ENCODE measurements at regions not wholly inside any gene's neighbourhood (a gene's known extent, or its start where the extent isn't known, plus 50 kb on each side); places are given as distances from the start of the nearest gene placed in this dataset.

DNA sequence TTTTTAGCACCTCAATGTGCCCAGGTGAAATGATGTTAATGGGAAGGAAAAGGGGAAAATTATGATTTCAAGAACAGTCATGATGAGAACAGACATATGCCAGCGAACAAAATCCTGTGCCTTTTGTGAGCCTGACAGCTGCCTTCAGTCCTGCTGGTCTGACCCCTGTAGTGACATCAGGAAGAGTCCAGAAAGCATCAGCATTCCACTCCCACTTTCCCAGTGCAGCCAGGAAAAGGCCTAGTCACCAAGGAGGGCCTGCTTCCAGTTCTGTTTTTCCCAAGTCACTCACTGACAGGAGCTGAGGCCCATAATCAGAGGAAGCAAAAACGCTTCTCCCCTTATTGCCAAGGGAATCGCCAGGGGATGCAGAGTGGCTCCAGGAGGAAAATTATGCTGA is 218.4 kb downstream of the ABHD5 start (continued):
- TF ChIP-seq, protein P1, sequence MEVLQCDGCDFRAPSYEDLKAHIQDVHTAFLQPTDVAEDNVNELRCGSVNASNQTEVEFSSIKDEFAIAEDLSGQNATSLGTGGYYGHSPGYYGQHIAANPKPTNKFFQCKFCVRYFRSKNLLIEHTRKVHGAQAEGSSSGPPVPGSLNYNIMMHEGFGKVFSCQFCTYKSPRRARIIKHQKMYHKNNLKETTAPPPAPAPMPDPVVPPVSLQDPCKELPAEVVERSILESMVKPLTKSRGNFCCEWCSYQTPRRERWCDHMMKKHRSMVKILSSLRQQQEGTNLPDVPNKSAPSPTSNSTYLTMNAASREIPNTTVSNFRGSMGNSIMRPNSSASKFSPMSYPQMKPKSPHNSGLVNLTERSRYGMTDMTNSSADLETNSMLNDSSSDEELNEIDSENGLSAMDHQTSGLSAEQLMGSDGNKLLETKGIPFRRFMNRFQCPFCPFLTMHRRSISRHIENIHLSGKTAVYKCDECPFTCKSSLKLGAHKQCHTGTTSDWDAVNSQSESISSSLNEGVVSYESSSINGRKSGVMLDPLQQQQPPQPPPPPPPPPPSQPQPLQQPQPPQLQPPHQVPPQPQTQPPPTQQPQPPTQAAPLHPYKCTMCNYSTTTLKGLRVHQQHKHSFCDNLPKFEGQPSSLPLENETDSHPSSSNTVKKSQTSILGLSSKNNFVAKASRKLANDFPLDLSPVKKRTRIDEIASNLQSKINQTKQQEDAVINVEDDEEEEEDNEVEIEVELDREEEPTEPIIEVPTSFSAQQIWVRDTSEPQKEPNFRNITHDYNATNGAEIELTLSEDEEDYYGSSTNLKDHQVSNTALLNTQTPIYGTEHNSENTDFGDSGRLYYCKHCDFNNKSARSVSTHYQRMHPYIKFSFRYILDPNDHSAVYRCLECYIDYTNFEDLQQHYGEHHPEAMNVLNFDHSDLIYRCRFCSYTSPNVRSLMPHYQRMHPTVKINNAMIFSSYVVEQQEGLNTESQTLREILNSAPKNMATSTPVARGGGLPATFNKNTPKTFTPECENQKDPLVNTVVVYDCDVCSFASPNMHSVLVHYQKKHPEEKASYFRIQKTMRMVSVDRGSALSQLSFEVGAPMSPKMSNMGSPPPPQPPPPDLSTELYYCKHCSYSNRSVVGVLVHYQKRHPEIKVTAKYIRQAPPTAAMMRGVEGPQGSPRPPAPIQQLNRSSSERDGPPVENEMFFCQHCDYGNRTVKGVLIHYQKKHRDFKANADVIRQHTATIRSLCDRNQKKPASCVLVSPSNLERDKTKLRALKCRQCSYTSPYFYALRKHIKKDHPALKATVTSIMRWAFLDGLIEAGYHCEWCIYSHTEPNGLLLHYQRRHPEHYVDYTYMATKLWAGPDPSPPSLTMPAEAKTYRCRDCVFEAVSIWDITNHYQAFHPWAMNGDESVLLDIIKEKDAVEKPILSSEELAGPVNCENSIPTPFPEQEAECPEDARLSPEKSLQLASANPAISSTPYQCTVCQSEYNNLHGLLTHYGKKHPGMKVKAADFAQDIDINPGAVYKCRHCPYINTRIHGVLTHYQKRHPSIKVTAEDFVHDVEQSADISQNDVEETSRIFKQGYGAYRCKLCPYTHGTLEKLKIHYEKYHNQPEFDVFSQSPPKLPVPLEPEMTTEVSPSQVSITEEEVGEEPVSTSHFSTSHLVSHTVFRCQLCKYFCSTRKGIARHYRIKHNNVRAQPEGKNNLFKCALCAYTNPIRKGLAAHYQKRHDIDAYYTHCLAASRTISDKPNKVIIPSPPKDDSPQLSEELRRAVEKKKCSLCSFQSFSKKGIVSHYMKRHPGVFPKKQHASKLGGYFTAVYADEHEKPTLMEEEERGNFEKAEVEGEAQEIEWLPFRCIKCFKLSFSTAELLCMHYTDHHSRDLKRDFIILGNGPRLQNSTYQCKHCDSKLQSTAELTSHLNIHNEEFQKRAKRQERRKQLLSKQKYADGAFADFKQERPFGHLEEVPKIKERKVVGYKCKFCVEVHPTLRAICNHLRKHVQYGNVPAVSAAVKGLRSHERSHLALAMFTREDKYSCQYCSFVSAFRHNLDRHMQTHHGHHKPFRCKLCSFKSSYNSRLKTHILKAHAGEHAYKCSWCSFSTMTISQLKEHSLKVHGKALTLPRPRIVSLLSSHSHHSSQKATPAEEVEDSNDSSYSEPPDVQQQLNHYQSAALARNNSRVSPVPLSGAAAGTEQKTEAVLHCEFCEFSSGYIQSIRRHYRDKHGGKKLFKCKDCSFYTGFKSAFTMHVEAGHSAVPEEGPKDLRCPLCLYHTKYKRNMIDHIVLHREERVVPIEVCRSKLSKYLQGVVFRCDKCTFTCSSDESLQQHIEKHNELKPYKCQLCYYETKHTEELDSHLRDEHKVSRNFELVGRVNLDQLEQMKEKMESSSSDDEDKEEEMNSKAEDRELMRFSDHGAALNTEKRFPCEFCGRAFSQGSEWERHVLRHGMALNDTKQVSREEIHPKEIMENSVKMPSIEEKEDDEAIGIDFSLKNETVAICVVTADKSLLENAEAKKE (CRISPR knock-in tag; IDR thresholded peaks at IDR 0.05) = no peak

DNA sequence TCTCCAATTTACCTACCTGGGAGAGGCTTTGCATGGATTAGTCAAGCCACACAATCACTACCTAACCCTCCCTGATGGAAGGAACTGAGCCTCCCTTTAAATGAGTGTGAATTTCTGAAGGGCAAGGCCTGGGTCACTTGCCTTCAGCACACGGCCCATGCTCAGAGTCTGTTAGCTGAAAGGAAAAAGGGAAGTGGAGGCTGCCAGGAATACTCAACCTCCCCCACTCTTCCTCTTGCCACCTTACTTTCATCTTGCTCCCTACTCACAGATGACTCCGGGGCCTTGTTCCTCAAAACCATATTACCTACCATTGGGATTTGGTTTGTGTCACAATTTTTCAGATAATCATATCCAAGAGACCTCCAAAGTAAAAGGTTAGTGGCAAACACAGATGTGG is 220.0 kb downstream of the ABHD5 start:
- Histone ChIP-seq H3K4me1 (ENCODE audit: insufficient read depth) (no peaks in the 10 kb centered on the region), H3K27ac (ENCODE audit: low read depth) (no peak overlapping the region), H3K79me2 (replicated peaks; ENCODE audit: insufficient read depth) (no peaks in the 10 kb centered on the region), H3K9me2 (ENCODE audit: insufficient read depth) (no peaks in the 10 kb centered on the region), H3K36me3 (ENCODE audit: insufficient read depth) (no peaks in the 10 kb centered on the region), H3K27me3 (ENCODE audit: insufficient read depth) (no peaks in the 10 kb centered on the region), H3F3A (replicated peaks; ENCODE audit: low read depth) (no peaks in the 10 kb centered on the region), H3K4me3 (no peak overlapping the region), H2AFZ (peak overlapping the region; percentile 69), H3K4me2 (no peak overlapping the region), H4K20me1 (replicated peaks; ENCODE audit: insufficient read depth) (no peaks in the 10 kb centered on the region)
- Mint-ChIP-seq H3K27ac (no peak overlapping the region), H3K4me1 (peaks cover 3% of the 10 kb centered on the region), H3K27me3 (ENCODE audit: insufficient read depth, low read depth, poor library complexity) (peaks cover 4% of the 10 kb centered on the region), H3K4me3 (no peak overlapping the region), H3K36me3 (ENCODE audit: low read depth) (no peaks in the 10 kb centered on the region), H3K9me3 (no peaks in the 10 kb centered on the region)
- ATAC-seq (no peak), DNase-seq (ENCODE audit: low spot score) (no peak)
- no peak for TF ChIP-seq NANOG (IDR thresholded peaks at IDR 0.05; ENCODE audit: borderline replicate concordance)
- no peak for TF ChIP-seq EZH2 (IDR thresholded peaks at IDR 0.05; ENCODE audit: low read depth, unreplicated experiment)
- TF ChIP-seq, protein P2, sequence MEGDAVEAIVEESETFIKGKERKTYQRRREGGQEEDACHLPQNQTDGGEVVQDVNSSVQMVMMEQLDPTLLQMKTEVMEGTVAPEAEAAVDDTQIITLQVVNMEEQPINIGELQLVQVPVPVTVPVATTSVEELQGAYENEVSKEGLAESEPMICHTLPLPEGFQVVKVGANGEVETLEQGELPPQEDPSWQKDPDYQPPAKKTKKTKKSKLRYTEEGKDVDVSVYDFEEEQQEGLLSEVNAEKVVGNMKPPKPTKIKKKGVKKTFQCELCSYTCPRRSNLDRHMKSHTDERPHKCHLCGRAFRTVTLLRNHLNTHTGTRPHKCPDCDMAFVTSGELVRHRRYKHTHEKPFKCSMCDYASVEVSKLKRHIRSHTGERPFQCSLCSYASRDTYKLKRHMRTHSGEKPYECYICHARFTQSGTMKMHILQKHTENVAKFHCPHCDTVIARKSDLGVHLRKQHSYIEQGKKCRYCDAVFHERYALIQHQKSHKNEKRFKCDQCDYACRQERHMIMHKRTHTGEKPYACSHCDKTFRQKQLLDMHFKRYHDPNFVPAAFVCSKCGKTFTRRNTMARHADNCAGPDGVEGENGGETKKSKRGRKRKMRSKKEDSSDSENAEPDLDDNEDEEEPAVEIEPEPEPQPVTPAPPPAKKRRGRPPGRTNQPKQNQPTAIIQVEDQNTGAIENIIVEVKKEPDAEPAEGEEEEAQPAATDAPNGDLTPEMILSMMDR (conservative IDR thresholded peaks at IDR 0.05; ENCODE audit: low read depth in 2 of 2) = no peak
- no peak for TF ChIP-seq EZH2phosphoT487 (IDR thresholded peaks at IDR 0.05; ENCODE audit: unreplicated experiment)
- no peak for TF ChIP-seq STAT1 (IDR thresholded peaks at IDR 0.05; ENCODE audit: unreplicated experiment)
- TF ChIP-seq ZNF331 (CRISPR knock-in tag; IDR thresholded peaks at IDR 0.05; ENCODE audit: low read depth) = no peak
- no peak for TF ChIP-seq ZNF114 (CRISPR knock-in tag; IDR thresholded peaks at IDR 0.05)
- TF ChIP-seq JUNB (IDR thresholded peaks at IDR 0.05; ENCODE audit: unreplicated experiment) = no peak
- TF ChIP-seq, protein P1 (CRISPR knock-in tag; IDR thresholded peaks at IDR 0.05) = no peak
